A172 (cell line): ENCODE measurements at regions not wholly inside any gene's neighbourhood (a gene's known extent, or its start where the extent isn't known, plus 50 kb on each side); places are given as distances from the start of the nearest gene placed in this dataset.

Experiments
- DNase-seq: peaks from one replicate; pipeline ENCODE4 v3.0.0-alpha.2; 2015; ENCODE audit warnings: low spot score

- no peak for DNase-seq
Observed at GRCh38 chr11:27193434-27194225, 153.0 kb downstream of the BBOX1 start.

- no peak for DNase-seq
Observed at GRCh38 chr11:27192184-27192583, 151.6 kb downstream of the BBOX1 start.

- no peak for DNase-seq
Observed at GRCh38 chr11:27191639-27192038, 151.0 kb downstream of the BBOX1 start.

- DNase-seq, result no peak
Observed at GRCh38 chr11:27188696-27189095, 148.1 kb downstream of the BBOX1 start.

- no peak for DNase-seq
Observed at GRCh38 chr11:27187848-27188621, 147.4 kb downstream of the BBOX1 start.

- no peak for DNase-seq
Observed at GRCh38 chr11:27187075-27187847, 146.6 kb downstream of the BBOX1 start.

GRCh38 chr11:27186580-27186979, 146.0 kb downstream of the BBOX1 start:
- no peak for DNase-seq

- no peak for DNase-seq
Observed at GRCh38 chr11:27184458-27185312, 144.1 kb downstream of the BBOX1 start.

- DNase-seq, result peak; percentile 62
Observed at GRCh38 chr11:27183672-27184457, 143.2 kb downstream of the BBOX1 start.

- DNase-seq, result no peak
Observed at GRCh38 chr11:27179334-27179733, 138.7 kb downstream of the BBOX1 start.

GRCh38 chr11:27178859-27179258, 138.2 kb downstream of the BBOX1 start:
- DNase-seq, result no peak
